ENCODE measurements at regions not wholly inside any gene's neighbourhood (a gene's known extent, or its start where the extent isn't known, plus 50 kb on each side); places are given as distances from the start of the nearest gene placed in this dataset.
"Not testable (repeated sequence)": the region's sequence is repeated elsewhere in the genome, so short reads cannot be mapped to it uniquely, and the experiment has no call there.

DNA sequence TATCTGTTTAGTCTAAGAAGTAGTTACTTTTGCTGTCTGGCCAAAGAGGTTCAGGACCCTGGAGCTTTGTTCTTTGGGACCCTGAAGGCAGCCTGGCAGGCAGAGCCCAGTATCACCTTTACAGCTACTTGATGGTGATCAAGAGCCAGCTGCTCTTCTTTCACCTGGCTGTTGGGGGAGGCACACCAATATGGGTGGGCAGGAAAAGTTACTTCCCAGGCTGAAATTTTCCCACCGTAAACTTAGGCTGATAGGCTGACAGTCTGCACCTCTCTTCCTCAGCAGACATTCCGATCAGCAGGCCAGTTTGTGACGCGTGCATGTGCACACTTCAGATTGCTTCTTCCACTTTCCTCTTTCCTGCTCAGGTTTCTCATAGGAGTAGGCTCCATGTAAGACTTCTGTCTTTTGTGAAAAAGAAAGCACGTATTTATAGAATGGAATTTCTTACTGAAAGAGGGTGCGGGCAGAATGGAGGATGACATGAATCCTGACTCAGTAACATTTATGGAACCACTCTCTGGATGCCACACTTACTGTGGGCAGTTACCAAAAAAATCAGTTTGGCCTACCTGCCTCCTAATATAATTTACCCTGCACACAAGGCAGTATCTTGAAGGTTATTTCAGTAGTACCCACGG is 223.9 kb upstream of the DMRT1 start:
- no peak for DNase-seq

GRCh38 chr9:618478-618877 is 223.0 kb upstream of the DMRT1 start:
- ATAC-seq (no peak), DNase-seq (no peak)
- intact Hi-C loops (cut with DNase I, micrococcal nuclease) = loop anchor here in 1 of 2 donors (10.0 kb wide), 1 partner anchor 146 kb away; no protein-coding TSS in a partner anchor

More for the DNA sequence above, 223.9 kb upstream of the DMRT1 start:
- intact Hi-C loops (cut with DNase I, micrococcal nuclease) = loop anchor here (2.0 to 10.0 kb wide), 2 partner anchors 143 to 147 kb away; no protein-coding TSS in a partner anchor
- ATAC-seq = no peak

- intact Hi-C loops (cut with DNase I, micrococcal nuclease) = no loop called here
- ATAC-seq = no peak
- DNase-seq = no peak
Observed at GRCh38 chr9:621201-621855, 220.2 kb upstream of the DMRT1 start.

- DNase-seq (no peak), ATAC-seq (no peak)
- intact Hi-C loops (cut with DNase I, micrococcal nuclease) = no loop called here
Observed at GRCh38 chr9:624935-625500, 216.5 kb upstream of the DMRT1 start.

DNA sequence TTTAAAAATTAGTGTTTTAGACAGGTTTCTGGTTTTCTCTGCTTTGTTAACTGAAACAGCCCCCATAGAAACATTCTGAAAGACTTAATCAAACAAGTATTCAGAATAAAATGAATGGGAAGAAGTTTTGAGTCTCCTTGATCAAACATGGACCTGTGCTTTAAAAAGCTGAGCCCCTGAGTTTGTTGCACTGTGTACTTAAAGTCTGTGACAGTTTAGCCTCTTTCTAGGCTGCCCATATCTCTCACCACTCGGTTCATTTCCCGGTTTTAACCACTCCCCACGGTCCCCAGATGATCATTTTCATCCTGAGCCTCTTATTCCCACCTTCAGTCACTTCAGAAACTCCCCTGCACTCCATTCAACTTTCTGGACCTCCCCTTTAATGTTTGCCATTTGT is 215.9 kb upstream of the DMRT1 start:
- ATAC-seq (no peak), DNase-seq (no peak)
- intact Hi-C loops (cut with DNase I, micrococcal nuclease) = no loop called here

- intact Hi-C loops (cut with DNase I, micrococcal nuclease); DNase-seq; ATAC-seq: not testable (repeated sequence)
Observed at GRCh38 chr9:626114-626513, 215.4 kb upstream of the DMRT1 start.

GRCh38 chr9:626596-626995 is 214.9 kb upstream of the DMRT1 start:
- intact Hi-C loops (cut with DNase I, micrococcal nuclease) = no loop called here
- DNase-seq (no peak), ATAC-seq (no peak)

DNA sequence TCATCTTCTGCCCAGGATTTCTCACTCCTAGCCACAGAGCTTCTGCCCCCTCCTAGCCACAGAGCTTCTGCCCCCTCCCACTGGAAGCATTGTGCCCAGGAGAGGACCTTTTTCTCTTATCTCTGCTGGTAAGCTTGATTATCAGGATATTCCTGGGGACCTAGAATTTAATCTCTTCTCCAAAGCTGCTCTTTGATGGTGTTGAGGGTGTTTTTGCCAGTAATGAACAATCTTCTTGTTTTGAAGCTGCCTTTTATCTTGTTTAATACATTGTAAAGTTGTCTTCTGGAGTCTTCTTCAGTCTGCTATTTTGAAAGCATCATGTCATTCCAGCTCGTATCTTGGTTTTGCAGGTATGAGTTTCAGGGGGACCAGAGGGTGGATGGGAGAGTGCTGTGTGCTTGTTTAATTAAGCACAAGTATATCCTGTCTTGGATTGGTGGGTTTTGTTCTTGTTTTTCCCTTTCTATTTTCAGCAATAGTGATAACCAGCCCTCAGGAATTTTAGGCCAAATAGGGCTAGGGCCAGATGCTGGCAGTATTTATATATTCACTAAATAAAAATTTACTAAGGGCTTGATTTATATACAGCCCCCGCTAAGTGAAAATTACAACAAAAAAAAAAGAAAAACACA is 214.0 kb upstream of the DMRT1 start:
- DNase-seq (no peak), ATAC-seq (no peak)
- intact Hi-C loops (cut with DNase I, micrococcal nuclease) = no loop called here

DNA sequence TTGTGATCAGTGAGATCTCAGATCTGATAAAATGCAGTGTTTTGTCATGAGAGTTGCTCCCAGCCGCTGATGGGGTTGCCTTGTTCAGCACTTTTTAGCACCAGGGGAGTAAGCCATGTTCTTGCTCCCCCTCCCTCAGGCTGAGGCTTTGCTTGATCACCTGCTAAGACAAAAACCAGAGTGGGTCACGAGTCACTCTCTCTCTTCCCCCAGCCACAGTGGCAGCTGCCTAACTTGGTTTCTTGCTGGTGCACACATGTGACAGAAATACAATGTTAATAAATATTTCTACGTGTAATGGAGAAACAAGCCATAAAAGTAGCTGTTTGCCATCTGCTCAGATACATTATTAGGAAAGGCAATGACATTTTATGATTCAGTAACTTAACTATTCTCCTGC is 212.4 kb upstream of the DMRT1 start:
- DNase-seq (peak in 1 of 2 donors; percentile 40), ATAC-seq (no peak)

GRCh38 chr9:630817-631216 is 210.7 kb upstream of the DMRT1 start:
- DNase-seq = no peak
- intact Hi-C loops (cut with DNase I, micrococcal nuclease) = no loop called here
- no peak for ATAC-seq

More for the DNA sequence above, 212.4 kb upstream of the DMRT1 start:
- intact Hi-C loops (cut with DNase I, micrococcal nuclease) = no loop called here

DNA sequence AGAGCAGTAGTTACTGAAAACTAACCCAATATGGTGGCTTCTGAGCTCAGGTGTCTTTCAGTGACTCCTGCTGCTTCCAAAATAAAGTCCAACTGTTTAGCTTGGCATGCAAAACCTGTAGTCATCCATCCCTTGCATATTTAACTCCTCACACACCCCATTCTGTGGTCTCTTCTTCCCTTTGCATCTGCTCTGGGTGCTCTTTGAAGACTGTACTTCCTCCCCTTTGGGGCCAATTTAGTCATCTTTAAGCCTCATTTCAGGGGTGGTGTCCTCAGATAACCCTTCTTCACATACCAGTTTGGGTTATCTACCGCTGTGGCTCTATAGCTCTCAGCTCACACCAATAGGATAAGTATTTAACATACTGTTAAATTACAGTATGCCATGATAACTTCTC is 209.9 kb upstream of the DMRT1 start:
- intact Hi-C loops (cut with DNase I, micrococcal nuclease) = no loop called here
- ATAC-seq (no peak), DNase-seq (no peak)

GRCh38 chr9:633461-633860 is 208.0 kb upstream of the DMRT1 start:
- DNase-seq (no peak), ATAC-seq (no peak)
- intact Hi-C loops (cut with DNase I, micrococcal nuclease) = no loop called here

GRCh38 chr9:636931-637591 is 204.4 kb upstream of the DMRT1 start:
- ATAC-seq = no peak

GRCh38 chr9:638152-638551 is 203.3 kb upstream of the DMRT1 start:
- DNase-seq (no peak), ATAC-seq (no peak)
- intact Hi-C loops (cut with DNase I, micrococcal nuclease) = no loop called here

More at GRCh38 chr9:636931-637591, 204.4 kb upstream of the DMRT1 start:
- no peak for DNase-seq
- intact Hi-C loops (cut with DNase I, micrococcal nuclease) = no loop called here

DNA sequence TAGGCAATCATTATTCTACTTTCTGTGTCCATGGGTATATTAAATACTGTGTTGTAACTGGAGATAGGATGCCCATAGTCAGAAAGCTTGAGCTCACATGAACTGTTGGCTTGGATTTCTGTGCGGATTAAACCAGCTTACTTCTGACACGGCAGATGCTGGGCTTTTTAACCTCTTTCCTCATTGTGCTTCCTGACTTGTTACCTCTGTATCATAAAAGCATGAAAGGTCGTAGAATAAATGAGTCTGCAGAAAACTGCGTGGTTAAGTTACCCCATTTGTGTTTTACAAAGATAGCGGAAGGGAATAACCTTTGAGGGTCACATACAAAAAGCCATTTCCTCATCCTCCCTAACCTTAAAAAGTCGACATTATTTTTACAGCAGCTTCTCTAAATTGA is 199.5 kb upstream of the DMRT1 start:
- ATAC-seq = no peak
- intact Hi-C loops (cut with DNase I, micrococcal nuclease) = no loop called here
- no peak for DNase-seq

GRCh38 chr9:643966-644365 is 197.5 kb upstream of the DMRT1 start:
- intact Hi-C loops (cut with DNase I, micrococcal nuclease) = no loop called here
- no peak for DNase-seq
- no peak for ATAC-seq

GRCh38 chr9:647522-647921 is 194.0 kb upstream of the DMRT1 start:
- intact Hi-C loops (cut with DNase I, micrococcal nuclease) = no loop called here
- DNase-seq (no peak), ATAC-seq (no peak)

DNA sequence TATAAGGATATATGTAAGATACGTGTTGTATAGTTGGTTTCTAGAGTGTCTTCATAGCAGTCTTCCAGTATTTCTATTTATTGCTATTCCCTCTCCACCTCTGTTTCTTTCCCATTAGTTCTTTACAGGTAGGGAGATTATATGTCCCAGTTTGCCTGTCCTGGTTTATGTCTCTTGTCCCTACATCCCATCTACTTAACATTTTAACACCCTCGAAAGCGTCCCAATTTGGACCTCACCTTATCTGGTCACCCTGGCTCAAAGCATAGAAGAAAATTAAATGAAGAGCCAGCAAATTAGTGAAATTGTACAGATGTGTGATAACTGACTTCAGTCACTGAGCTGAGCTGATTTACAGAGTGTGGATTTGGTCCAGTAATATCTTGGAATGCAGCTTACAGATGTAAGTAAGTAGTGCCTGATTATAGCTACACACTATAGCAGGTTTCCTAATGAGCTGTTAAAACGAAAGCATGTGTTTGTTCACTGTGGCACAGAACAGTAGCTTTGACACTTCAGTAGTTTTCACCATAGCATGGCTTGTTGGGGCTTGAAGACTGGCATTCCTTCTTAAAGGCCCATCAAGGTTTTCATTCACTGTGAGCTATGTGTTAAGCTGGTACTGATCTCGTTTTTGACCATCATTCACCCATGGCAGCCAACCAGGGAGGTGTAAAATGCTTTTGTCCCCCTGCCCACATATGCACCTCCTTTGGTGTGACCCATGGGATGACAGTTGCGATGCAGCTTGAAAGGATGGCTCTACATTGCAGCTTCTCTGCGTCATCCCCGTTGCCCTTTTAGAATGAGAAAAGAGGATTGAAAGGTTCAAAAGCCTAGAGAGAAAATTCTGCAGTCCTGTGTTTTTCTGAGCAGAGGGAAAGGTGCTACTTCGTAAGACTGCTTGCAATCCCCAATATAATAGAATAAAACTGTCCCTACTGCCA is 192.1 kb upstream of the DMRT1 start:
- intact Hi-C loops (cut with DNase I, micrococcal nuclease) = no loop called here
- DNase-seq (no peak), ATAC-seq (no peak)

Data from left colon (tissue), 2 donors.